Large intestine (tissue), 3 donors: ENCODE measurements at regions not wholly inside any gene's neighbourhood (a gene's known extent, or its start where the extent isn't known, plus 50 kb on each side); places are given as distances from the start of the nearest gene placed in this dataset.
"Not testable (repeated sequence)": the region's sequence is repeated elsewhere in the genome, so short reads cannot be mapped to it uniquely, and the experiment has no call there.

Source experiments
- DNase-seq, 2 donors: peaks; one replicate each; pipeline versions ENCODE4 v3.0.0 to v3.0.0-alpha.2; 2013
- H3K27ac ChIP-seq: one replicate; pipeline ENCODE4 v1.5.1; 2013; ENCODE audit warnings: low read length
- H3K27me3 ChIP-seq: 2 replicates; pipeline ENCODE4 v1.6.1; 2013; ENCODE audit warnings: low read length; ENCODE audit not compliant: control insufficient read depth, insufficient read depth
- H3K36me3 ChIP-seq: 2 replicates; pipeline ENCODE4 v1.6.1; 2013; ENCODE audit warnings: low read length; ENCODE audit not compliant: control insufficient read depth, insufficient read depth
- H3K4me1 ChIP-seq: one replicate; pipeline ENCODE4 v1.6.1; 2013; ENCODE audit warnings: low read length; ENCODE audit not compliant: control insufficient read depth, insufficient read depth
- H3K4me3 ChIP-seq: one replicate; pipeline ENCODE4 v1.5.1; 2013; ENCODE audit warnings: low read length
- H3K9me3 ChIP-seq: one replicate; pipeline ENCODE4 v1.6.1; 2013; ENCODE audit warnings: mild to moderate bottlenecking, low read depth, low read length, moderate library complexity; ENCODE audit not compliant: control insufficient read depth
- WGBS: methylation state at CpG from one replicate; pipeline ENCODE4 v1.1.5; 2013; ENCODE audit warnings: low lambda C conversion rate; ENCODE audit not compliant: insufficient coverage; 5-methylcytosine and 5-hydroxymethylcytosine counted together

DNA sequence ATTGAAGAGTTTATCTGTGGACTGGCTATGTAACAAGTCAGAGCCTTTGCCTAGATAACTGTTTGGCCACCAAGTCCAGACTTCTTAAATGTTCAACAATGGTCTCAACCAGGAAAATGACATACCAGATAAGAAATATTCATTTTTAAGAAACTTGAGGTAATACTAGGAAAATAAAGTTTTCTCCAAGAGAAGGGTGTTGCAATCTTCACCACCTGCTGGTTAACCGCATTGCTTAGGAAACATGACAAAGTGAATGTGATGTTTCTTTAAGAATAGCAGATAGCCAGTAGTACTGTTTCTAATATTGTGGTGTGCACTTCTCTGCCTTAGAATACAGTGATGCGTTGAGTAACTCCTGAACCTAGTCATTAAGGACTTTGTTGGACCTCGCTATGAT, 321.5 kb upstream of the CADM2 start:
- Histone ChIP-seq H3K4me3 (no peak overlapping the region), H3K9me3 (no peaks in the 10 kb centered on the region), H3K4me1 (no peaks in the 10 kb centered on the region), H3K27ac (no peak overlapping the region), H3K36me3 (no peaks in the 10 kb centered on the region), H3K27me3 (no peaks in the 10 kb centered on the region)
- 100% methylated on average over 1 of the region's 3 CpGs for WGBS
- no peak for DNase-seq

DNA sequence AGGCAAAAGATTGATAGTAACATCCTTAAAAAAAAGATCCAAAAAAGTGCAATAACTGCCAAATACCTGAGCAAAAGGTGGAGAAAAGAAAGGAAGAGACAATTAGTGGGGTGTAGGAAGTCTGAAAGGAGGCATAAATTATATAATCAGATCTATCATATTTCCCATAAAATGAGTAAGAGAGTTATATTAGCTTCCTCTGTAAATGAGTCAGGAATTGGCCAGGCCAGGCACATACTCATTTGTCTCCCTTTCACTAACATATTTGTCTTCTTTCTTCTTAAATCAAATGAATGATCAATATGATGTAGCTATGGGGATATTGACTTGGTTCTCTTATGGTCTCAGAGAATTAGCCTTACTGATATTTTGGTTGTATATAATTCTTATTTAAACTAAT, 292.3 kb upstream of the CADM2 start:
- no peak overlapping the region for H3K4me3 ChIP-seq
- H3K27me3 ChIP-seq = no peaks in the 10 kb centered on the region
- no peaks in the 10 kb centered on the region for H3K9me3 ChIP-seq
- no peaks in the 10 kb centered on the region for H3K4me1 ChIP-seq
- no peaks in the 10 kb centered on the region for H3K36me3 ChIP-seq
- H3K27ac ChIP-seq = no peak overlapping the region
- DNase-seq = no peak

DNA sequence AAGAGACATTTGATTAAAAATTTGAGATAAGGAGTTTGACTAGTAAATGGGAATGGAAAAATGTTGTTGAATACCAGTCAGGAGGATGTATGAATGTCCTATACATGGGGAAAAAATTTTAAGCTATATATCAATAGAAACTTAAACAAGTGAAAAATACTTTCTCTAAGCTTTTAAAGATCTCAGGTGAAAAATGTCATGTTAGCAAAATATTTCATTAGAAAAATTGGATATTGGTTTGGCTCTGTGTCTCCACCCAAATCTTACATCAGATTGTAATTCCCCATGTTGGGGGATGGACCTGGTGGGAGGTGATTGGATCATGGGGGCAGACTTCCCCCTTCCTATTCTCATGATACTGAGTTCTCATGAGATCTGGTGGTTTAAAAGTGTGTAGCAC, 279.6 kb upstream of the CADM2 start:
- no peaks in the 10 kb centered on the region for H3K36me3 ChIP-seq

DNA sequence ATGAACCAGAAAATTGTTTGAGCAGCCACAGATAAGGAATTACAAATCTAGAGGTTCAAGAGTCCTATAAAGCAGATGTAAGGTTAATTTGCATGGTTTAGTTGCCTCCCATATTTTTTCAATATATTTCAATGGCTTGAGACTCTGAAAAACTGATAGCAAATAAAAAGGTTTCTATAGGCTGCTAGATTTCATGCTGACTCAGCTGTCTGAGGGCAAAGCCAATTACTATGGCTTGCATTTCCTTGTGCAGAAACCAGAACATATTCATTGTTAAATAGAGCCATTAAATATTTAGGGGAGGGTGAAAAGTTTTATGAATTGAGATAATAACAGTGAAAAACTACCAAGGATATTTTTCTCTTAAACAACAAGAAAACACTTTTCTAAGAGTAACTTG, 278.1 kb upstream of the CADM2 start:
- Histone ChIP-seq H3K4me1 (no peaks in the 10 kb centered on the region), H3K27me3 (no peaks in the 10 kb centered on the region), H3K9me3 (peaks cover 2% of the 10 kb centered on the region), H3K4me3 (no peak overlapping the region), H3K36me3 (no peaks in the 10 kb centered on the region), H3K27ac (no peak overlapping the region)
- DNase-seq = no peak

More for the DNA sequence above, 279.6 kb upstream of the CADM2 start:
- Histone ChIP-seq H3K27ac (no peak overlapping the region), H3K4me1 (no peaks in the 10 kb centered on the region), H3K27me3 (no peaks in the 10 kb centered on the region), H3K4me3 (no peak overlapping the region), H3K9me3 (peaks cover 2% of the 10 kb centered on the region)
- no peak for DNase-seq

DNA sequence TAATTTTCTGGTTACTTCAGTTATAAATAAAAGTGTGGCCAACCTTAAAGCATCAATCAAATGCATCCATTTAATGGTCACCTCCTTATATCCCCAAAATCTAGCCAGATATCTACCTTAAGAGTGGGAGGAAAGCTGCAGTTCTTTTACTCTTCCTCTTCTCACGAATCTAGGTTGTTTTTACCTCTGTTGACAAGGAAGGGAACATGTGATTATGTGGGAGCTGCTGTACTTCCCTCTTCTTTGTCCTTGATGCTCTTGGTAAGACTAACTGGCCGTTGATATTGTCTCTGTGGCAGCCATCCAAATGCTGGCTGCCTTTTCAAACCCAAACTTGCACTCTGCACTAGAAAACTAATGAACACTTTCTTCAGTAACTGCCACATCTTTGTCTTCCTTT, 275.3 kb upstream of the CADM2 start:
- H3K36me3 ChIP-seq = no peaks in the 10 kb centered on the region
- no peak overlapping the region for H3K4me3 ChIP-seq
- peaks cover 2% of the 10 kb centered on the region for H3K9me3 ChIP-seq
- no peak overlapping the region for H3K27ac ChIP-seq
- no peaks in the 10 kb centered on the region for H3K27me3 ChIP-seq
- no peaks in the 10 kb centered on the region for H3K4me1 ChIP-seq
- DNase-seq = no peak
- no CpG with 5 or more reads among the region's 2 CpGs for WGBS

DNA sequence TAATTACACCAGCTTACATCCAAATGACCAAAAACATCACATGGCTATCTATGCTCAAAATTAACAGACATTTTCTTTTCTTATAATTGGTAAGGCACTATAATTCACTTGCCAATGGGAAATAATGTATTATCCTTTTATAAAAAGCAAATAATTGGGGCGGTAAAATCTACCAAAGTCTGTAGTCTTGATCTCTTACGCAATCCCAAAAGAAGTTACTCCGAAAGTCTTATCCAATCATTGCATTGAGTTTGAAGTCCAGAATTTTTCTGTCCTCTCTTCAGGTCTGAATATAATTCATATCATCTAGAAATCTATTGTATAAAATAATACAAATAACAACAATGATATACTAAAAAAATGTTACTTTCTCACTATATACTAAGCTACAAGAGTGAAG, 273.3 kb upstream of the CADM2 start:
- Histone ChIP-seq H3K36me3 (no peaks in the 10 kb centered on the region), H3K27me3 (no peaks in the 10 kb centered on the region), H3K9me3 (no peaks in the 10 kb centered on the region), H3K4me3 (no peak overlapping the region), H3K4me1 (no peaks in the 10 kb centered on the region), H3K27ac (no peak overlapping the region)
- whole genome bisulfite sequencing = 96% methylated on average over 3 of the region's 3 CpGs
- DNase-seq = no peak

DNA sequence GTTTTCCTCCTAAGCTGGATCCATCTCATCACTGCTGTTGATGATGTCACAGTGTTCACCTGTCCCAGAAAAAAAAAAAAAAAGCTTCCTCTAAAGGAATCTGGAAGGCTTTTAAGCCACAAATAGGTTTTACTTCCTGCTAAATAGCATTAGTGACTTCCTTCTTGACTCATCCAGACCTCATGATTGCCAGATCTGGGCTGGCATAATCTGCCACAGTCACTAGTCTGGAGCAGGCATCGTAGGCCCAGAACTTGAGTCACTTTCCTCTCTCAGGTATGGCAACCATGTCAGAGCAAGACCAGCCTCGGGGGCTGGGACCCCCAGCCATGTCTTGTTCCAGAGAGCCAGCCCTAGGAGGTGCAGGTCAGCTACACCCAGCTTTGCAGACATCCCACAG, 266.5 kb upstream of the CADM2 start:
- no CpG with 5 or more reads among the region's 2 CpGs for WGBS
- no peaks in the 10 kb centered on the region for H3K36me3 ChIP-seq
- no peak for DNase-seq
- H3K27me3 ChIP-seq = no peaks in the 10 kb centered on the region
- no peak overlapping the region for H3K27ac ChIP-seq
- H3K9me3 ChIP-seq = no peaks in the 10 kb centered on the region
- no peaks in the 10 kb centered on the region for H3K4me1 ChIP-seq
- no peak overlapping the region for H3K4me3 ChIP-seq

DNA sequence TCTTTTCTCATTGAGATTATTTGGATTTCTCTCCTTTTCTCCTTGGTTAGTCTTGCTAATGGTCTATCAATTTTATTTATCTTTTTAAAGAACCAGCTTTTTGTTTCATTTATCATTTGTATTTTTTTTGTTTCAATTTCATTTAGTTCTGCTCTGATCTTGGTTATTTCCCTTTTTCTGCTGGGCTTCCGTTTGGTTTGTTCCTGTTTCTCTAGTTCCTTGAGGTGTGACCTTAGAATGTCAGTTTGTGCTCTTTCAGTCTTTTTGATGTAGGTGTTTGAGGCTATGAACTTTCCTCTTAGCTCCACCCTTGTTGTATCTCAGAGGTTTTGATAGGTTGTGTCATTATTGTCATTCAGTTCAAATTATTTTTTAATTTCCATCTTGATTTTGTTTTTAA, 248.5 kb upstream of the CADM2 start:
- H3K9me3 ChIP-seq, H3K36me3 ChIP-seq, H3K27ac ChIP-seq, H3K27me3 ChIP-seq, DNase-seq, H3K4me3 ChIP-seq, H3K4me1 ChIP-seq: not testable (repeated sequence)
- WGBS = 100% methylated on average over 1 of the region's 1 CpG

DNA sequence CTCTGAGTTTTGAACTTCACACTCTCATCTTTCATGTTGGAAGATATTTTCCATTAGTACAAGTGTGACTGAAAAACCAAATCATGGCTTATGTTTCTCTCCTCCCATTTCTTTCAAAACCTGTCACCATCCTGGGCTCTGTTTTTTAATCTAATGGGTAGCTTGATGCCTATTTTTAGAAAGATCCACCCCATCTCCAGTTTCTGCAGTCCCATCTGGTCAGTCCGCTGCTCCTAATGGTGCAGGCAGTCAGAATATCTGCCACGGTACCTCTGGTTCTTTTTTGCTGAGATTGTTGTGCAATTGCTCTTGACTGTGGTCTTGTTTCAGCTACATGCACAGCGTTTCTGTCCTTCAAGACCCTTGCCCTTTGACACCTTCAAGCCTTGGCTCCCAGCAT, 240.9 kb upstream of the CADM2 start:
- WGBS = 40% methylated on average over 1 of the region's 3 CpGs
- no peak overlapping the region for H3K27ac ChIP-seq
- no peak for DNase-seq
- no peak overlapping the region for H3K4me3 ChIP-seq
- no peaks in the 10 kb centered on the region for H3K4me1 ChIP-seq
- no peaks in the 10 kb centered on the region for H3K36me3 ChIP-seq
- no peaks in the 10 kb centered on the region for H3K9me3 ChIP-seq
- no peaks in the 10 kb centered on the region for H3K27me3 ChIP-seq

DNA sequence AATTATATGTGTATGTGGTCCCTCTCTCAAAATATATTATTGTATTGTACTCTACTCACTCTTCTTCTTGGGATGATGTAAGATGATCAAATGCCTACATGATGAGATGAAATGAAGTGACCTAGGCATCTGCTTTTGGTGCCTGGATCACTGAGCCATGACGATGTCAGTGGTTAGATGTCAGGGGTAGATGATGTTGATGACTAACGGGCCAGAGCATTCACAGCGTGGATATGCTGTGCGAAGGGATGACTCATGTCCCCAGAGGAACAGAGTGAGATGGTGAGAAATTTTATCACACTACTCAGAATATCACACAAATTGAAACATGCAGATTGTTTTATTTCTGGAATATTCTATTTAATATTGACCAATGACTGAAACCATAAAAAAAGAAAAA, 233.9 kb upstream of the CADM2 start:
- H3K4me1 ChIP-seq = no peaks in the 10 kb centered on the region
- no peak overlapping the region for H3K27ac ChIP-seq
- DNase-seq = no peak
- WGBS = no CpG with 5 or more reads among the region's 4 CpGs
- H3K27me3 ChIP-seq = no peaks in the 10 kb centered on the region
- no peaks in the 10 kb centered on the region for H3K36me3 ChIP-seq
- no peak overlapping the region for H3K4me3 ChIP-seq
- H3K9me3 ChIP-seq = no peaks in the 10 kb centered on the region

DNA sequence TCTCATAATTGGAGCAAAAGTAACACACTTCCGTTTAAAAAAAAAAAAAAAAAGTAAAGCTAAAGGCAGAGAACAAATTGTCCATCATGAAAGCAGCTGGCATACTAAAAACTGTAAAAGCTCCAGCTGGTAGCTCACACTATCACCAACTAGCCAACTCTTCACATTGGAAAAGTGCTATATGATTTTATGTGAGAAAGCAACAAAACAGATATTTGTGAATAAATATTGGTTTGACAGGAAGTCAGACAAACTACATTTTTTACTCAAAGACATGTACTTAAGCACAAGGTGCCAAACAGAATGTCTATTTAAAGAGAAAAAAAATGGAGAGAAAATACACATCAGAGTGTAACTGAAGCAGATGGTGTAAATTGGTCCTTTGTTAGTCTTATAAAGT, 231.2 kb upstream of the CADM2 start:
- no peak for DNase-seq
- Histone ChIP-seq H3K27me3 (no peaks in the 10 kb centered on the region), H3K27ac (no peak overlapping the region), H3K4me1 (no peaks in the 10 kb centered on the region), H3K9me3 (no peaks in the 10 kb centered on the region), H3K4me3 (no peak overlapping the region), H3K36me3 (no peaks in the 10 kb centered on the region)
- WGBS = 73% methylated on average over 1 of the region's 1 CpG

DNA sequence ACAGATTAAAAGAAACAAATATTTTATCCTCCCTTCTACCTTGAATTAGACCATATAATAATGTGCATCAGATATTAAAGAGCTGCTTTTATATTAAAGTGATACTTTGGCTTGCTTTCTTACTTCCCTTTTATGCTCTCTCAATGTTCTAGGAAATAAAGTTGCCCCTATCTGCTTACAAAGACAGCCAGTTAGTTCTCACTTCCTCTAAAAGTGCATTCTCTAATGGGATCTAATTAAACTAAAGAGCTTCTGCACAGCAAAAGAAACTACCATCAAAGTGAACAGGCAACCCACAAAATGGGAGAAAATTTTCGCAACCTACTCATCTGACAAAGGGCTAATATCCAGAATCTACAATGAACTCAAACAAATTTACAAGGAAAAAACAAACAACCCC, 224.1 kb upstream of the CADM2 start:
- not testable (repeated sequence) for H3K27me3 ChIP-seq, H3K4me1 ChIP-seq, H3K36me3 ChIP-seq, H3K4me3 ChIP-seq, DNase-seq, H3K9me3 ChIP-seq, H3K27ac ChIP-seq
- WGBS = no CpG with 5 or more reads among the region's 1 CpG
